HepG2 (cell line): ENCODE measurements at regions not wholly inside any gene's neighbourhood (a gene's known extent, or its start where the extent isn't known, plus 50 kb on each side); places are given as distances from the start of the nearest gene placed in this dataset.

ENCODE experiments used
- BHLHE40 ChIP-seq: IDR thresholded peaks from 2 replicates; pipeline ENCODE4 v1.6.1; 2011; ENCODE audit warnings: low read length, improper control_type of control experiment
- CTCF ChIP-seq: sonication (generic); formaldehyde crosslinking; IDR thresholded peaks from 2 replicates; pipeline ENCODE4 v1.5.0; 2020; ENCODE audit warnings: mild to moderate bottlenecking, missing genetic modification reagents, moderate library complexity
- ELF1 ChIP-seq: sonication (generic); formaldehyde crosslinking; IDR thresholded peaks from 2 replicates; pipeline ENCODE4 v1.4.0; 2020; ENCODE audit warnings: missing genetic modification reagents
- GMEB2 ChIP-seq: IDR thresholded peaks from 2 replicates; pipeline ENCODE4 v1.6.1; 2016; ENCODE audit warnings: missing biosample characterization, missing genetic modification reagents, low read depth
- HMGA1 ChIP-seq: sonication (generic); formaldehyde crosslinking; conservative IDR thresholded peaks from 2 replicates; pipeline ENCODE4 v1.4.0; 2020; ENCODE audit warnings: missing genetic modification reagents
- HNF1B ChIP-seq: sonication (generic); formaldehyde crosslinking; IDR thresholded peaks from 2 replicates; pipeline ENCODE4 v1.5.1; 2020; ENCODE audit warnings: mild to moderate bottlenecking, moderate library complexity, missing genetic modification reagents
- HOMEZ ChIP-seq: IDR thresholded peaks from 2 replicates; pipeline ENCODE4 v1.6.1; 2016; ENCODE audit warnings: low read depth
- HOXA9 ChIP-seq: sonication (generic); formaldehyde crosslinking; IDR thresholded peaks from 2 replicates; pipeline ENCODE4 v1.8.1; 2022; ENCODE audit warnings: missing genetic modification reagents, mild to moderate bottlenecking, moderate library complexity, borderline replicate concordance
- JUNB ChIP-seq: sonication (generic); formaldehyde crosslinking; IDR thresholded peaks from 2 replicates; pipeline ENCODE4 v1.8.0; 2022; ENCODE audit warnings: missing genetic modification reagents, mild to moderate bottlenecking, borderline replicate concordance
- KAT7 ChIP-seq: IDR thresholded peaks from 2 replicates; pipeline ENCODE4 v1.6.1; 2018; ENCODE audit warnings: borderline replicate concordance, missing compliant biosample characterization
- RARA ChIP-seq: IDR thresholded peaks from 2 replicates; pipeline ENCODE4 v1.6.1; 2016; ENCODE audit warnings: missing genetic modification reagents, missing compliant biosample characterization
- TEF ChIP-seq: sonication (generic); formaldehyde crosslinking; IDR thresholded peaks from 2 replicates; pipeline ENCODE4 v1.5.0; 2020; ENCODE audit warnings: missing genetic modification reagents
- TGIF2 ChIP-seq: IDR thresholded peaks from 2 replicates; pipeline ENCODE4 v1.6.1; 2016; ENCODE audit warnings: control low read depth, missing compliant biosample characterization
- ZKSCAN5 ChIP-seq: sonication (generic); formaldehyde crosslinking; IDR thresholded peaks from 2 replicates; pipeline ENCODE4 v1.5.1; 2020; ENCODE audit warnings: mild to moderate bottlenecking, missing genetic modification reagents
- ZMYM2 ChIP-seq: sonication (generic); formaldehyde crosslinking; IDR thresholded peaks from 2 replicates; pipeline ENCODE4 v1.8.0; 2022; ENCODE audit warnings: mild to moderate bottlenecking, missing genetic modification reagents
- ZNF136 ChIP-seq: sonication (generic); formaldehyde crosslinking; IDR thresholded peaks from 2 replicates; pipeline ENCODE4 v1.8.1; 2022; ENCODE audit warnings: low read depth, mild to moderate bottlenecking, moderate library complexity, missing genetic modification reagents
- ZNF18 ChIP-seq: sonication (generic); formaldehyde crosslinking; IDR thresholded peaks from 2 replicates; pipeline ENCODE4 v1.8.0; 2022; ENCODE audit warnings: mild to moderate bottlenecking, missing genetic modification reagents; ENCODE audit not compliant: insufficient replicate concordance
- ZNF784 ChIP-seq: sonication (generic); formaldehyde crosslinking; IDR thresholded peaks from 2 replicates; pipeline ENCODE4 v1.5.1; 2020; ENCODE audit warnings: missing genetic modification reagents, mild to moderate bottlenecking, borderline replicate concordance
- ZNF878 ChIP-seq: sonication (generic); formaldehyde crosslinking; IDR thresholded peaks from 2 replicates; pipeline ENCODE4 v1.8.1; 2023; ENCODE audit warnings: mild to moderate bottlenecking, missing genetic modification reagents, moderate library complexity

GRCh38 chr14:80003138-80003537 is 208.2 kb downstream of the DIO2 start (continued):
- no peak for TF ChIP-seq ELF1 (CRISPR knock-in tag)
- peak; percentile 76 for TF ChIP-seq ZNF18 (CRISPR knock-in tag)
- TF ChIP-seq HOXA9 (CRISPR knock-in tag) = peak; percentile 37; the same call in 1 of the 2 replicates
- TF ChIP-seq TEF (CRISPR knock-in tag) = no peak
- TF ChIP-seq ZNF784 (CRISPR knock-in tag) = no peak
- no peak for TF ChIP-seq GMEB2
- no peak for TF ChIP-seq CTCF (CRISPR knock-in tag)
- no peak for TF ChIP-seq KAT7 (CRISPR knock-in tag)
- no peak for TF ChIP-seq HNF1B (CRISPR knock-in tag)
- TF ChIP-seq ZMYM2 (CRISPR knock-in tag) = no peak
- peak; percentile 60; the same call in 1 of the 2 replicates for TF ChIP-seq ZNF878
- TF ChIP-seq ZKSCAN5 = no peak
- no peak for TF ChIP-seq HMGA1
- TF ChIP-seq RARA (CRISPR knock-in tag) = peak; percentile 81
- TF ChIP-seq HOMEZ (CRISPR knock-in tag) = peak; percentile 21; the same call in 1 of the 2 replicates
- TF ChIP-seq BHLHE40 = peak; percentile 46; the same call in 1 of the 2 replicates
- TF ChIP-seq TGIF2 = no peak
- no peak; the same call in 1 of the 2 replicates for TF ChIP-seq ZNF136 (CRISPR knock-in tag)
- TF ChIP-seq JUNB (CRISPR knock-in tag) = peak; percentile 88; the same call in 1 of the 2 replicates
